A673 (cell line): ENCODE measurements at regions not wholly inside any gene's neighbourhood (a gene's known extent, or its start where the extent isn't known, plus 50 kb on each side); places are given as distances from the start of the nearest gene placed in this dataset.

Experiments used
- BruUV-seq: library from RNA; stranded (reverse); fragments of 400-500 nt; replicated peaks from 2 replicates; lab custom pipeline; 2021; lab: Mats Ljungman, UMichigan
- CTCF ChIA-PET: fragments of 300-600 bp; sonication (Branson Sonifier 250); formaldehyde crosslinking; loops from one replicate; lab custom pipeline; 2022; ENCODE audit warnings: antibody characterized with exemption; lab: Charles Lee
- POLR2A ChIA-PET: fragments of 300-600 bp; sonication (Branson Sonifier 250); formaldehyde crosslinking; loops from one replicate; lab custom pipeline; 2022; ENCODE audit warnings: antibody characterized with exemption; ENCODE audit not compliant: low non-redundant PET; lab: Charles Lee
- DNase-seq: peaks from one replicate; pipeline ENCODE4 v3.0.0-alpha.2; 2015; ENCODE audit warnings: low spot score
- H3K27ac ChIP-seq: fragments of 200-600 bp; sonication (generic); 2 replicates; pipeline ENCODE4 v1.5.1; 2016; ENCODE audit warnings: mixed run types, low read depth, mild to moderate bottlenecking, mixed read lengths, antibody characterized with exemption, low read length; ENCODE audit not compliant: poor library complexity, severe bottlenecking
- H3K27me3 ChIP-seq: fragments of 200-600 bp; sonication (generic); replicated peaks from 2 replicates; pipeline ENCODE4 v1.6.1; 2017; ENCODE audit warnings: mixed run types, low read depth, mild to moderate bottlenecking, mixed read lengths, antibody characterized with exemption, low read length; ENCODE audit not compliant: insufficient read depth, poor library complexity
- H3K36me3 ChIP-seq: fragments of 200-600 bp; sonication (generic); 2 replicates; pipeline ENCODE4 v1.6.1; 2016; ENCODE audit warnings: mixed run types, mild to moderate bottlenecking, mixed read lengths, antibody characterized with exemption, low read length; ENCODE audit not compliant: insufficient read depth, poor library complexity, severe bottlenecking
- H3K4me1 ChIP-seq: fragments of 200-600 bp; sonication (generic); 2 replicates; pipeline ENCODE4 v1.6.1; 2017; ENCODE audit warnings: mixed run types, mild to moderate bottlenecking, mixed read lengths, antibody characterized with exemption, low read length; ENCODE audit not compliant: insufficient read depth, poor library complexity, severe bottlenecking
- H3K4me3 ChIP-seq: fragments of 200-600 bp; sonication (generic); 2 replicates; pipeline ENCODE4 v1.5.1; 2016; ENCODE audit warnings: low read depth, mixed run types, mild to moderate bottlenecking, mixed read lengths, low read length; ENCODE audit not compliant: poor library complexity, severe bottlenecking
- H3K9me3 ChIP-seq: fragments of 200-600 bp; sonication (generic); 2 replicates; pipeline ENCODE4 v1.6.1; 2016; ENCODE audit warnings: mixed run types, low read depth, mild to moderate bottlenecking, mixed read lengths, antibody characterized with exemption, low read length; ENCODE audit not compliant: poor library complexity, severe bottlenecking
- CTCF ChIP-seq: fragments of 300-800, 200-600 bp; sonication (generic); conservative IDR thresholded peaks from 2 replicates; pipeline ENCODE4 v1.5.1; 2017; ENCODE audit warnings: low read depth, mild to moderate bottlenecking, antibody characterized with exemption, low read length, moderate library complexity, mixed read lengths
- EZH2 ChIP-seq: fragments of 200-600 bp; sonication (generic); IDR thresholded peaks from 2 replicates; pipeline ENCODE4 v1.6.1; 2017; ENCODE audit warnings: borderline replicate concordance, low read depth, mild to moderate bottlenecking, mixed read lengths, antibody characterized with exemption, low read length; ENCODE audit not compliant: poor library complexity, severe bottlenecking
- intact Hi-C: fragments of 100-400 bp; cut with micrococcal nuclease; formaldehyde crosslinking; loops from one replicate; pipeline ENCODE4 v1.10.0; 2022; ENCODE audit not compliant: unreplicated experiment

GRCh38 chr13:112153364-112153763 lies 86.4 kb downstream of the SOX1 start:
- no peaks in the 10 kb centered on the region for H3K9me3 ChIP-seq
- H3K4me1 ChIP-seq, result no peaks in the 10 kb centered on the region
- no peak for TF ChIP-seq EZH2
- no peak for TF ChIP-seq CTCF
- POLR2A ChIA-PET, result no interaction called here
- H3K27me3 ChIP-seq, result peaks cover 2% of the 10 kb centered on the region
- DNase-seq, result no peak
- no TSS peak for BruUV-seq
- H3K36me3 ChIP-seq, result no peaks in the 10 kb centered on the region
- no peak overlapping the region for H3K27ac ChIP-seq
- intact Hi-C loops, result no loop called here
- no peak overlapping the region for H3K4me3 ChIP-seq
- CTCF ChIA-PET, result no interaction called here

DNA sequence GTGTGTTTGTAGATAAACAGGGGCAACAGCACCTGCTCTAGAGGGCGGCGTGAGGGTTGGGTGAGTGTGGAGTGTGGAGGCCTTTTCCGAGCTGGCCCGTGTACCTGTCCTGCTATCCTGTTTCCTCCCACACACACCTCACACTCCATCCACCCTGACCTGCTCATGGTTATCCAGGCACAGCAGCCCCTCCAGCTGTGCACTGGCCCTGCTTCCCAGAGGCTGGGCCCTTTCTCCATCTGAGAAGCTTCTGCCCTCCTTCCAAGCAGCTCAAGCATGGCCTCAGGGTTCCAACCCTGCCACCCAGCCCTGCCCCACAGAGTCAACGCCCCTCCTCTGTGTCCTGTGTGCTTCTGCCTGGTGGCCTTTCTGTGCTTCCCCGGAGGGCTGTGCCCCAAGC lies 86.9 kb downstream of the SOX1 start:
- no peaks in the 10 kb centered on the region for H3K9me3 ChIP-seq
- H3K4me1 ChIP-seq, result no peaks in the 10 kb centered on the region
- H3K36me3 ChIP-seq, result no peaks in the 10 kb centered on the region
- POLR2A ChIA-PET, result no interaction called here
- no TSS peak for BruUV-seq
- H3K27ac ChIP-seq, result no peak overlapping the region
- TF ChIP-seq EZH2, result no peak
- no peak for TF ChIP-seq CTCF
- no peak overlapping the region for H3K4me3 ChIP-seq
- intact Hi-C loops, result no loop called here
- CTCF ChIA-PET, result no interaction called here
- H3K27me3 ChIP-seq, result peaks cover 2% of the 10 kb centered on the region
- DNase-seq, result no peak

- H3K27ac ChIP-seq, result no peak overlapping the region
- H3K4me1 ChIP-seq, result no peaks in the 10 kb centered on the region
- intact Hi-C loops, result no loop called here
- ChIA-PET CTCF (no interaction called here), POLR2A (no interaction called here)
- H3K36me3 ChIP-seq, result no peaks in the 10 kb centered on the region
- no peak overlapping the region for H3K4me3 ChIP-seq
- H3K27me3 ChIP-seq, result peaks cover 2% of the 10 kb centered on the region
- no peak for DNase-seq
- BruUV-seq, result no TSS peak
- TF ChIP-seq CTCF (no peak), EZH2 (no peak)
- H3K9me3 ChIP-seq, result no peaks in the 10 kb centered on the region
Observed at GRCh38 chr13:112154301-112155060, 87.5 kb downstream of the SOX1 start.
